ENCODE measurements at regions not wholly inside any gene's neighbourhood (a gene's known extent, or its start where the extent isn't known, plus 50 kb on each side); places are given as distances from the start of the nearest gene placed in this dataset.

DNA sequence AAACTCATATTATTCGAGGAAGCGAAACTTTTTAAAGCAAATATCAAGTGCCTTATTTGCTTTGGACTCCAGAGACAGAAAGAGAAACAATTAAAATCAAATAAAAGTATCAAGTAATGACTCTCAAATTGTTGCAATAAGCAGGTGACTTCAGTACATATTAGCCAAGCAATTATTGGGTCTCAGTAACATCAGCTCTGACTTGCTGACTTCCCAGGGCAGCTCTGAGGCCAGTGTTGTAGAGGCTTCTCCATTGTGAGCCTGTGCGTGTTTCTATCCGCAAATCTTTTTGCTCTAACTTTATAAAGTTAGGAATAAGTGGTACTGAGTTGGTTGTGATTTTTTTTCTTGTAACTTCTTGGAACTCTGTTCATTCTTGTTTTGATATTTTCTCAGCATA, 186.8 kb upstream of the PRLR start:
- Mint-ChIP-seq H3K27ac (no peak overlapping the region), H3K4me3 (ENCODE audit: low read depth) (no peak overlapping the region), H3K27me3 (no peaks in the 10 kb centered on the region), H3K9me3 (ENCODE audit: low read depth) (peaks cover 4% of the 10 kb centered on the region), H3K36me3 (ENCODE audit: insufficient read depth) (no peaks in the 10 kb centered on the region), H3K4me1 (ENCODE audit: low read depth) (peaks cover 10% of the 10 kb centered on the region)
- DNase-seq (ENCODE audit: low spot score, unreplicated experiment) = no peak
- no peak for TF ChIP-seq CTCF (IDR thresholded peaks at IDR 0.05; ENCODE audit: unreplicated experiment)

GRCh38 chr5:35416217-35416988, 186.1 kb upstream of the PRLR start:
- DNase-seq (ENCODE audit: low spot score, unreplicated experiment) = no peak
- Mint-ChIP-seq H3K27me3 (no peaks in the 10 kb centered on the region), H3K36me3 (ENCODE audit: insufficient read depth) (no peaks in the 10 kb centered on the region), H3K4me1 (ENCODE audit: low read depth) (peaks cover 10% of the 10 kb centered on the region), H3K9me3 (ENCODE audit: low read depth) (peaks cover 7% of the 10 kb centered on the region), H3K4me3 (ENCODE audit: low read depth) (no peak overlapping the region), H3K27ac (no peak overlapping the region)
- TF ChIP-seq CTCF (IDR thresholded peaks at IDR 0.05; ENCODE audit: unreplicated experiment) = no peak

- peaks cover 7% of the 10 kb centered on the region for H3K4me1 Mint-ChIP-seq (ENCODE audit: low read depth)
- no peak for DNase-seq (ENCODE audit: low spot score, unreplicated experiment)
- H3K27me3 Mint-ChIP-seq = no peaks in the 10 kb centered on the region
- H3K27ac Mint-ChIP-seq = no peak overlapping the region
- H3K36me3 Mint-ChIP-seq (ENCODE audit: insufficient read depth) = no peaks in the 10 kb centered on the region
- H3K4me3 Mint-ChIP-seq (ENCODE audit: low read depth) = no peak overlapping the region
- peaks cover 7% of the 10 kb centered on the region for H3K9me3 Mint-ChIP-seq (ENCODE audit: low read depth)
- no peak for TF ChIP-seq CTCF (IDR thresholded peaks at IDR 0.05; ENCODE audit: unreplicated experiment)
These were observed 185.0 kb upstream of the PRLR start for GRCh38 chr5:35415309-35415708.

DNA sequence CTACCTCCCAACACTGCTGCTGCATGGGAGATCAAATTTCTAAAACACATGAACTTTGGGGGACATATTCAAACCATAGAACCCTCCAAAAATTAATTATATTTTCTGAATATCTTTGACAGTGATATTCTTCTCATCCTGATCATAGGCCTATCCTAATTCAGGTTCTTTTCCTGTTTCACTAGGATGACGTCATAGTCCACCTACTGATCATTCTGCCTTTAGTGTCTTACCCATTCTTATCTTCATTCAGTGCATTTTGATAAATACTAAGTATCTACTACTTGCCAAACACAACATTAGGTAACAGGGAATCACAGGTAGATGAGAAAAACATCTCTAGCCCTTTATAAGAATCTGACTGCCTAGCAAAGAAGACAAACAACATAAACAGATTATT, 179.1 kb upstream of the PRLR start:
- DNase-seq (ENCODE audit: low spot score, unreplicated experiment) = no peak
- TF ChIP-seq CTCF (IDR thresholded peaks at IDR 0.05; ENCODE audit: unreplicated experiment) = no peak
- Mint-ChIP-seq H3K27ac (no peak overlapping the region), H3K36me3 (ENCODE audit: insufficient read depth) (no peaks in the 10 kb centered on the region), H3K4me3 (ENCODE audit: low read depth) (no peak overlapping the region), H3K9me3 (ENCODE audit: low read depth) (peaks cover 7% of the 10 kb centered on the region), H3K4me1 (ENCODE audit: low read depth) (no peaks in the 10 kb centered on the region), H3K27me3 (no peaks in the 10 kb centered on the region)

- Mint-ChIP-seq H3K4me3 (ENCODE audit: low read depth) (no peak overlapping the region), H3K27me3 (no peaks in the 10 kb centered on the region), H3K36me3 (ENCODE audit: insufficient read depth) (no peaks in the 10 kb centered on the region), H3K9me3 (ENCODE audit: low read depth) (peaks cover 7% of the 10 kb centered on the region), H3K27ac (no peak overlapping the region), H3K4me1 (ENCODE audit: low read depth) (no peaks in the 10 kb centered on the region)
- no peak for DNase-seq (ENCODE audit: low spot score, unreplicated experiment)
- no peak for TF ChIP-seq CTCF (IDR thresholded peaks at IDR 0.05; ENCODE audit: unreplicated experiment)
These were observed 177.9 kb upstream of the PRLR start for GRCh38 chr5:35408146-35408545.
